Natural killer cell treated with Interleukin-12 subunit alpha and Interleukin-12 subunit beta and Interleukin-15 and Interleukin-18, amount 100 ng/mL, for 72 hours (primary cell): ENCODE measurements at regions not wholly inside any gene's neighbourhood (a gene's known extent, or its start where the extent isn't known, plus 50 kb on each side); places are given as distances from the start of the nearest gene placed in this dataset.
A peak's percentile ranks its signal among the peaks of the same experiment; 100 is the strongest.

Source experiments
- ATAC-seq, 2 donors: fragments of 150-1000 bp; cut with Tn5 transposase in 1 of 2; sonication (Bioruptor Pico), chemical (Tn5 transposase) in 1 of 2; 2 replicates each; pipeline ENCODE4 v1.10.0; 2021
- DNase-seq: peaks from one replicate; pipeline ENCODE4 v3.0.0; 2022; ENCODE audit warnings: low spot score
- H3K27ac Mint-ChIP-seq, 2 donors: 1 replicate in 1 of 2; 2 replicates in 1 of 2; pipeline ENCODE4 v1.8.0; 2022; ENCODE audit warnings: mixed read lengths in 2 of 2, mild to moderate bottlenecking in 1 of 2, moderate library complexity in 1 of 2
- H3K27me3 Mint-ChIP-seq, 2 donors: 1 replicate in 1 of 2; 2 replicates in 1 of 2; pipeline ENCODE4 v1.8.0; 2022; ENCODE audit warnings: mixed read lengths in 2 of 2
- H3K36me3 Mint-ChIP-seq: one replicate; pipeline ENCODE4 v1.8.0; 2022; ENCODE audit warnings: mixed read lengths
- H3K4me1 Mint-ChIP-seq, 2 donors: 1 replicate in 1 of 2; 2 replicates in 1 of 2; pipeline ENCODE4 v1.8.0; 2022; ENCODE audit warnings: low read depth in 2 of 2, mixed read lengths in 2 of 2, mild to moderate bottlenecking in 1 of 2
- H3K4me3 Mint-ChIP-seq: one replicate; pipeline ENCODE4 v1.8.0; 2022; ENCODE audit warnings: mixed read lengths
- H3K9me3 Mint-ChIP-seq: 2 replicates; pipeline ENCODE4 v1.8.0; 2022; ENCODE audit warnings: mixed read lengths

- Mint-ChIP-seq H3K4me3 (no peak overlapping the region), H3K9me3 (no peaks in the 10 kb centered on the region), H3K36me3 (no peaks in the 10 kb centered on the region), H3K27me3 (no peaks in the 10 kb centered on the region), H3K4me1 (no peaks in the 10 kb centered on the region), H3K27ac (no peak overlapping the region)
- DNase-seq (no peak), ATAC-seq (no peak)
These were observed 515.9 kb downstream of the EIPR1 start for GRCh38 chr2:2861666-2862240.

- no peaks in the 10 kb centered on the region for H3K9me3 Mint-ChIP-seq
- H3K4me3 Mint-ChIP-seq, result no peak overlapping the region
- no peaks in the 10 kb centered on the region for H3K36me3 Mint-ChIP-seq
- no peak for DNase-seq
- H3K27me3 Mint-ChIP-seq, result no peaks in the 10 kb centered on the region
- peak in 1 of 2 donors; percentile 38 for ATAC-seq
- H3K27ac Mint-ChIP-seq, result no peak overlapping the region
- no peaks in the 10 kb centered on the region for H3K4me1 Mint-ChIP-seq
These were observed 516.9 kb downstream of the EIPR1 start for GRCh38 chr2:2860589-2861300.

GRCh38 chr2:2859732-2860131 is 517.9 kb downstream of the EIPR1 start:
- Mint-ChIP-seq H3K27me3 (no peaks in the 10 kb centered on the region), H3K9me3 (no peaks in the 10 kb centered on the region), H3K27ac (no peak overlapping the region), H3K4me1 (no peaks in the 10 kb centered on the region), H3K36me3 (no peaks in the 10 kb centered on the region), H3K4me3 (no peak overlapping the region)
- no peak for DNase-seq
- no peak for ATAC-seq

GRCh38 chr2:2859164-2859563 is 518.5 kb downstream of the EIPR1 start:
- DNase-seq (no peak), ATAC-seq (no peak)
- Mint-ChIP-seq H3K4me1 (no peaks in the 10 kb centered on the region), H3K27me3 (no peaks in the 10 kb centered on the region), H3K27ac (no peak overlapping the region), H3K9me3 (no peaks in the 10 kb centered on the region), H3K4me3 (no peak overlapping the region), H3K36me3 (no peaks in the 10 kb centered on the region)

GRCh38 chr2:2856723-2857415 is 520.7 kb downstream of the EIPR1 start:
- Mint-ChIP-seq H3K9me3 (no peaks in the 10 kb centered on the region), H3K27ac (no peak overlapping the region), H3K4me1 (no peaks in the 10 kb centered on the region), H3K4me3 (no peak overlapping the region), H3K27me3 (no peaks in the 10 kb centered on the region), H3K36me3 (no peaks in the 10 kb centered on the region)
- ATAC-seq, result no peak
- no peak for DNase-seq

GRCh38 chr2:2855297-2855696 is 522.3 kb downstream of the EIPR1 start:
- no peak for ATAC-seq
- H3K4me1 Mint-ChIP-seq, result no peaks in the 10 kb centered on the region

GRCh38 chr2:2853346-2853745 is 522.3 kb upstream of the MYT1L start:
- H3K4me3 Mint-ChIP-seq, result no peak overlapping the region

More at GRCh38 chr2:2855297-2855696, 522.3 kb downstream of the EIPR1 start:
- H3K36me3 Mint-ChIP-seq, result no peaks in the 10 kb centered on the region
- no peaks in the 10 kb centered on the region for H3K27me3 Mint-ChIP-seq
- H3K27ac Mint-ChIP-seq, result no peak overlapping the region
- DNase-seq, result no peak
- no peak overlapping the region for H3K4me3 Mint-ChIP-seq
- H3K9me3 Mint-ChIP-seq, result no peaks in the 10 kb centered on the region

GRCh38 chr2:2851806-2852777 is 521.0 kb upstream of the MYT1L start:
- Mint-ChIP-seq H3K4me3 (no peak overlapping the region), H3K36me3 (no peaks in the 10 kb centered on the region)

More at GRCh38 chr2:2853346-2853745, 522.3 kb upstream of the MYT1L start:
- no peaks in the 10 kb centered on the region for H3K36me3 Mint-ChIP-seq
- no peak for ATAC-seq
- DNase-seq, result no peak
- H3K27me3 Mint-ChIP-seq, result no peaks in the 10 kb centered on the region
- no peaks in the 10 kb centered on the region for H3K4me1 Mint-ChIP-seq
- no peaks in the 10 kb centered on the region for H3K9me3 Mint-ChIP-seq
- no peak overlapping the region for H3K27ac Mint-ChIP-seq

GRCh38 chr2:2851316-2851715 is 520.2 kb upstream of the MYT1L start:
- ATAC-seq (no peak), DNase-seq (no peak)
- Mint-ChIP-seq H3K27me3 (no peaks in the 10 kb centered on the region), H3K27ac (no peak overlapping the region), H3K36me3 (no peaks in the 10 kb centered on the region), H3K9me3 (no peaks in the 10 kb centered on the region), H3K4me1 (no peaks in the 10 kb centered on the region), H3K4me3 (no peak overlapping the region)

More at GRCh38 chr2:2851806-2852777, 521.0 kb upstream of the MYT1L start:
- DNase-seq (no peak), ATAC-seq (no peak)
- H3K27me3 Mint-ChIP-seq, result no peaks in the 10 kb centered on the region
- no peak overlapping the region for H3K27ac Mint-ChIP-seq
- no peaks in the 10 kb centered on the region for H3K9me3 Mint-ChIP-seq
- no peaks in the 10 kb centered on the region for H3K4me1 Mint-ChIP-seq

GRCh38 chr2:2850859-2851258 is 519.8 kb upstream of the MYT1L start:
- no peak for ATAC-seq
- no peaks in the 10 kb centered on the region for H3K36me3 Mint-ChIP-seq
- no peak overlapping the region for H3K27ac Mint-ChIP-seq
- DNase-seq, result no peak
- no peaks in the 10 kb centered on the region for H3K27me3 Mint-ChIP-seq
- no peak overlapping the region for H3K4me3 Mint-ChIP-seq
- no peaks in the 10 kb centered on the region for H3K4me1 Mint-ChIP-seq
- H3K9me3 Mint-ChIP-seq, result no peaks in the 10 kb centered on the region

GRCh38 chr2:2850218-2850755 is 519.2 kb upstream of the MYT1L start:
- Mint-ChIP-seq H3K4me1 (no peaks in the 10 kb centered on the region), H3K4me3 (no peak overlapping the region), H3K27me3 (no peaks in the 10 kb centered on the region), H3K36me3 (no peaks in the 10 kb centered on the region), H3K9me3 (no peaks in the 10 kb centered on the region), H3K27ac (no peak overlapping the region)
- no peak for ATAC-seq
- no peak for DNase-seq

- Mint-ChIP-seq H3K27ac (no peak overlapping the region), H3K4me3 (no peak overlapping the region), H3K27me3 (no peaks in the 10 kb centered on the region), H3K9me3 (no peaks in the 10 kb centered on the region), H3K4me1 (no peaks in the 10 kb centered on the region), H3K36me3 (no peaks in the 10 kb centered on the region)
- DNase-seq, result no peak
- no peak for ATAC-seq
These were observed 518.6 kb upstream of the MYT1L start for GRCh38 chr2:2849464-2850217.
